CD4-positive, alpha-beta memory T cell (primary cell): ENCODE measurements at regions not wholly inside any gene's neighbourhood (a gene's known extent, or its start where the extent isn't known, plus 50 kb on each side); places are given as distances from the start of the nearest gene placed in this dataset.

ENCODE experiments used
- CTCF ChIA-PET: fragments of 350-600 bp; sonication (Branson Sonifier 250); formaldehyde crosslinking; loops from one replicate; lab custom pipeline; 2021; ENCODE audit warnings: inconsistent platforms; ENCODE audit not compliant: partially characterized antibody; lab: Charles Lee
- POLR2A ChIA-PET: fragments of 350-600 bp; sonication (Branson Sonifier 250); formaldehyde crosslinking; loops from one replicate; lab custom pipeline; 2021; ENCODE audit not compliant: partially characterized antibody; lab: Charles Lee
- DNase-seq, 5 donors: peaks; one replicate each; pipeline versions ENCODE4 v3.0.0 to v3.0.0-alpha.2; 2020 to 2022; ENCODE audit warnings: mixed read lengths in 1 of 5
- H3K27ac ChIP-seq: one replicate; pipeline ENCODE4 v1.7.0; 2013; ENCODE audit warnings: low read depth, low read length
- H3K27me3 ChIP-seq: 2 replicates; pipeline ENCODE4 v1.7.0; 2013; ENCODE audit warnings: mild to moderate bottlenecking, low read length, moderate library complexity; ENCODE audit not compliant: insufficient read depth
- H3K36me3 ChIP-seq: 2 replicates; pipeline ENCODE4 v1.7.0; 2013; ENCODE audit warnings: mild to moderate bottlenecking, low read length, moderate library complexity; ENCODE audit not compliant: insufficient read depth
- H3K4me1 ChIP-seq: 2 replicates; pipeline ENCODE4 v1.7.0; 2013; ENCODE audit warnings: mild to moderate bottlenecking, low read length, moderate library complexity; ENCODE audit not compliant: insufficient read depth
- H3K4me3 ChIP-seq, 2 donors: one replicate each; pipeline ENCODE4 v1.7.0; 2013; ENCODE audit warnings: low read length in 2 of 2, mild to moderate bottlenecking in 1 of 2
- H3K9me3 ChIP-seq, 2 donors: one replicate each; pipeline ENCODE4 v1.7.0; 2013; ENCODE audit warnings: low read length in 2 of 2, control low read depth in 1 of 2; ENCODE audit not compliant: control insufficient read depth in 1 of 2
- H3K27ac Mint-ChIP-seq, 7 donors: one replicate each; pipeline ENCODE4 v1.8.0; 2020 to 2021; ENCODE audit warnings: mixed read lengths in 7 of 7, mild to moderate bottlenecking in 6 of 7, inconsistent platforms in 3 of 7, moderate library complexity in 3 of 7
- H3K27me3 Mint-ChIP-seq, 2 donors: one replicate each; pipeline ENCODE4 v1.8.0; 2020 to 2021; ENCODE audit warnings: mixed read lengths in 2 of 2
- H3K36me3 Mint-ChIP-seq, 2 donors: one replicate each; pipeline ENCODE4 v1.8.0; 2020 to 2021; ENCODE audit warnings: mixed read lengths in 2 of 2, inconsistent platforms in 1 of 2, mild to moderate bottlenecking in 1 of 2
- H3K4me1 Mint-ChIP-seq, 4 donors: one replicate each; pipeline ENCODE4 v1.8.0; 2020 to 2021; ENCODE audit warnings: mixed read lengths in 4 of 4, mild to moderate bottlenecking in 1 of 4
- H3K4me3 Mint-ChIP-seq, 8 donors: one replicate each; pipeline ENCODE4 v1.8.0; 2020 to 2021; ENCODE audit warnings: mixed read lengths in 8 of 8, mild to moderate bottlenecking in 7 of 8, moderate library complexity in 6 of 8, inconsistent platforms in 3 of 8
- H3K9me3 Mint-ChIP-seq, 8 donors: one replicate each; pipeline ENCODE4 v1.8.0; 2020 to 2021; ENCODE audit warnings: mixed read lengths in 8 of 8, mild to moderate bottlenecking in 5 of 8, inconsistent platforms in 3 of 8, moderate library complexity in 1 of 8
- intact Hi-C: fragments of 100-400 bp; cut with micrococcal nuclease; formaldehyde crosslinking; loops from one replicate; pipeline ENCODE4 v1.15.1; 2023

DNA sequence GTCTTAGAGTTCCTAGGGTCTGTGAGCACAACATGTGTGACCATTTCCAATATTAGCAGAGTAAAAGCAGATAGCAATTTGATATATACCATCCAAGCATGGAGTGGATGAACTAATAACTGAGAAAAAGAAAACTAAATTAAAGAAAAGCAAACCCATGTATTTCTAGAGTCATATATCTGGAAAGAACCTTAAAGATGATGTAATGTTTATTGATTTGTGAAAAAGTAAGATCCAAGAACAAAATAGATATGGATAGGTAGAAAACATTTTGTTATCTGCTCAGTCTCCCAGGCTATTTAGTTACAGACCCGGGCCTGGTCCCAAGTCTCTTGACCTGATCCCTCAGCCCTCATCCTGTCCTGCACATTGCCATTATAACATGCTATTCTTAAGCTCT lies 526.8 kb downstream of the EPM2A start:
- Histone ChIP-seq H3K4me3 (no peak overlapping the region), H3K9me3 (no peaks in the 10 kb centered on the region), H3K4me1 (no peaks in the 10 kb centered on the region), H3K27me3 (no peaks in the 10 kb centered on the region), H3K27ac (no peak overlapping the region), H3K36me3 (no peaks in the 10 kb centered on the region)
- ChIA-PET CTCF (no interaction called here), POLR2A (no interaction called here)
- no peak for DNase-seq
- Mint-ChIP-seq H3K36me3 (no peaks in the 10 kb centered on the region), H3K27me3 (peaks cover 4 to 6% of the 10 kb centered on the region in 2 donors), H3K27ac (no peak overlapping the region), H3K9me3 (no peaks in the 10 kb centered on the region), H3K4me3 (no peak overlapping the region), H3K4me1 (peaks cover 1 to 4% (median 3%) of the 10 kb centered on the region in 4 donors)
- intact Hi-C loops: no loop called here

GRCh38 chr6:145209272-145209671 lies 526.0 kb downstream of the EPM2A start:
- no peaks in the 10 kb centered on the region for H3K9me3 Mint-ChIP-seq
- no peak overlapping the region for H3K4me3 Mint-ChIP-seq
- H3K9me3 ChIP-seq: no peaks in the 10 kb centered on the region
- POLR2A ChIA-PET: no interaction called here
- DNase-seq: no peak
- H3K27ac Mint-ChIP-seq: no peak overlapping the region
- H3K4me1 ChIP-seq: no peaks in the 10 kb centered on the region
- H3K27me3 Mint-ChIP-seq: peaks cover 3 to 4% of the 10 kb centered on the region in 2 donors
- H3K27ac ChIP-seq: no peak overlapping the region
- no peaks in the 10 kb centered on the region for H3K36me3 Mint-ChIP-seq
- intact Hi-C loops: no loop called here
- no peaks in the 10 kb centered on the region for H3K36me3 ChIP-seq
- H3K4me1 Mint-ChIP-seq: peaks cover 4 to 9% (median 8%) of the 10 kb centered on the region in 4 donors
- CTCF ChIA-PET: no interaction called here
- H3K4me3 ChIP-seq: no peak overlapping the region
- no peaks in the 10 kb centered on the region for H3K27me3 ChIP-seq

DNA sequence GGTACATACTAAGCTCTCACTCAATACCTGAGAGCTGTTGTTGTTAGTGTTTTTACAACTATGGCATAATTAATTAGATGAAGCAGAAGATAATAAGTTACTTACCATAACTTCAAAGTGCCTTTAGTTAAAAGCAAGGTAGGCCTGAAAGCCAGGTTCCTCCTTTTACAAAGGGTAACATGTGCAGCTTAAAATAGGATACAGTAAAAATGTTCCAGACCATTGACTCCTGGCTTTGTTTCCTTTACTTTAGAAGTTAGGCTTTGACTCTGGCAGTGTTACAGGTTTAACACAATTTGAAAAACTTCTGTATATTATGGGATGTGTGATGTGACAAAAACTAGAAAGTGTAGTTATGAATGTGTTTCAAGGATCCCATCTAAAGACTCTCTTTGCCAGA lies 522.5 kb downstream of the EPM2A start:
- H3K4me1 ChIP-seq: no peaks in the 10 kb centered on the region
- CTCF ChIA-PET: interaction anchor here (0.6 to 1.8 kb wide), 3 partner anchors 19 to 629 kb away, joined by 3 to 4 read pairs (median 3); no protein-coding TSS in a partner anchor
- intact Hi-C loops: loop anchor here (5.0 to 10.0 kb wide), 2 partner anchors 1271 to 1638 kb away; no protein-coding TSS in a partner anchor
- no peaks in the 10 kb centered on the region for H3K9me3 ChIP-seq
- no peaks in the 10 kb centered on the region for H3K36me3 Mint-ChIP-seq
- peaks cover 5 to 9% (median 8%) of the 10 kb centered on the region in 4 donors for H3K4me1 Mint-ChIP-seq
- H3K36me3 ChIP-seq: no peaks in the 10 kb centered on the region
- no peaks in the 10 kb centered on the region for H3K9me3 Mint-ChIP-seq
- H3K27ac ChIP-seq: no peak overlapping the region
- H3K4me3 ChIP-seq: no peak overlapping the region
- H3K4me3 Mint-ChIP-seq: no peak overlapping the region
- POLR2A ChIA-PET: no interaction called here
- no peak overlapping the region for H3K27ac Mint-ChIP-seq
- H3K27me3 Mint-ChIP-seq: no peaks in the 10 kb centered on the region
- H3K27me3 ChIP-seq: no peaks in the 10 kb centered on the region
- no peak for DNase-seq

DNA sequence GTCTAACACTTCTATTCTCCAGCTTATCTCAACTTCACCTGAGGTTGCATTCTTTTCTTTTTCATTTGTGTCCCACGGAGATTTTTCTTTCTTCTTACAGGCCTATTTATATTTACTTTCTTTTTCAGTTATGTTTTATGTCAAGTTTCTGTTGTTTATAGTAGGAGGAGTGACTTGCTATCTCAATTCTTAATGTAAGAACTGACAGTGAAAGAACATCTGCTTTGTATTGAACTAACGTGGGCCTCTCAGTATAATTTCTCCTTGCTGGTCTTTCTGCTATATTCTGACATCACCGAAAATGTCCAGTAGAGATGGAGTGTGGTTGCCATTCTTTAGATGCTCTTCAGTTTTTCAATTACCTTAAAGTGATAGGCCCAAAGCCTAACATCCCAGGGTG lies 521.7 kb downstream of the EPM2A start:
- Mint-ChIP-seq H3K4me3 (no peak overlapping the region), H3K4me1 (peaks cover 5 to 9% (median 8%) of the 10 kb centered on the region in 4 donors), H3K36me3 (no peaks in the 10 kb centered on the region), H3K9me3 (no peaks in the 10 kb centered on the region), H3K27me3 (no peaks in the 10 kb centered on the region), H3K27ac (peak overlapping the region in 1 of 7 donors; percentile 39)
- no peak for DNase-seq
- ChIA-PET CTCF (interaction anchor here (0.6 to 1.8 kb wide), 3 partner anchors 20 to 629 kb away, joined by 3 to 4 read pairs (median 3); no protein-coding TSS in a partner anchor), POLR2A (no interaction called here)
- Histone ChIP-seq H3K4me3 (no peak overlapping the region), H3K36me3 (no peaks in the 10 kb centered on the region), H3K4me1 (no peaks in the 10 kb centered on the region), H3K9me3 (no peaks in the 10 kb centered on the region), H3K27ac (no peak overlapping the region), H3K27me3 (no peaks in the 10 kb centered on the region)
- intact Hi-C loops: loop anchor here (1.0 to 10.0 kb wide), 3 partner anchors 630 to 1639 kb away; no protein-coding TSS in a partner anchor

- ChIA-PET POLR2A (no interaction called here), CTCF (no interaction called here)
- peak in 4 of 5 donors; percentile 5 to 22 (median 14) for DNase-seq
- Histone ChIP-seq H3K4me3 (no peak overlapping the region), H3K36me3 (no peaks in the 10 kb centered on the region), H3K27me3 (no peaks in the 10 kb centered on the region), H3K9me3 (no peaks in the 10 kb centered on the region), H3K4me1 (no peaks in the 10 kb centered on the region), H3K27ac (no peak overlapping the region)
- Mint-ChIP-seq H3K27ac (no peak overlapping the region), H3K4me3 (peak overlapping the region in 1 of 8 donors; percentile 27), H3K27me3 (peaks cover 0 to 2% of the 10 kb centered on the region in 2 donors), H3K36me3 (no peaks in the 10 kb centered on the region), H3K4me1 (peaks cover 5 to 9% (median 8%) of the 10 kb centered on the region in 4 donors), H3K9me3 (no peaks in the 10 kb centered on the region)
- intact Hi-C loops: loop anchor here (1.0 to 10.0 kb wide), 3 partner anchors 631 to 1640 kb away; no protein-coding TSS in a partner anchor
These were observed 520.8 kb downstream of the EPM2A start for GRCh38 chr6:145214570-145214969.

DNA sequence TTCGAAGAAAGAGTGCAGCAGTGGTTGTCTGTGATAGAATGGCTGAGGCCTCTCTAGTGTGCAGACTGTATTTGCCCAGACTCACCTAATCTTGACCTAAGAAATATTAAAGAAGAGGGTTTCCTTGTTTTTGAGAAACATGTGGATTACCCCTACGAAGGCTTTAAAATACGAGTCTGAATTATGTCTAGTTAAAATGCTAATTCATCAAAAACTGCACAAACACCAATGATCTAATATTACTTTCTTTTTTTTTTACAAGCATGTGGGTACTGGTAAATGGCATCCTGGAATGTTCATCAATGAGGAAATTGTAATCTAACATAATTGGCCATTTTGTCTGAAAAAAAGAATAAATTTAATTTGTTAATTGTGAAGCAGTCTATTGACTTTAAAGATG lies 510.9 kb downstream of the EPM2A start:
- ChIA-PET CTCF (no interaction called here), POLR2A (no interaction called here)
- H3K36me3 Mint-ChIP-seq: no peaks in the 10 kb centered on the region
- DNase-seq: peak in 1 of 5 donors; percentile 22
- no peaks in the 10 kb centered on the region for H3K4me1 Mint-ChIP-seq
- H3K27ac Mint-ChIP-seq: no peak overlapping the region
- Histone ChIP-seq H3K4me1 (no peaks in the 10 kb centered on the region), H3K27ac (no peak overlapping the region), H3K27me3 (no peaks in the 10 kb centered on the region), H3K9me3 (no peaks in the 10 kb centered on the region), H3K36me3 (no peaks in the 10 kb centered on the region), H3K4me3 (no peak overlapping the region)
- H3K9me3 Mint-ChIP-seq: peaks cover 0 to 4% (median 0%) of the 10 kb centered on the region in 8 donors
- no peak overlapping the region for H3K4me3 Mint-ChIP-seq
- H3K27me3 Mint-ChIP-seq: peaks cover 3 to 7% of the 10 kb centered on the region in 2 donors
- intact Hi-C loops: no loop called here

- no peaks in the 10 kb centered on the region for H3K9me3 ChIP-seq
- H3K4me1 ChIP-seq: no peaks in the 10 kb centered on the region
- no peaks in the 10 kb centered on the region for H3K36me3 ChIP-seq
- ChIA-PET CTCF (no interaction called here), POLR2A (no interaction called here)
- no peak overlapping the region for H3K27ac ChIP-seq
- Mint-ChIP-seq H3K4me3 (no peak overlapping the region), H3K4me1 (no peaks in the 10 kb centered on the region), H3K9me3 (peaks cover 0 to 3% (median 0%) of the 10 kb centered on the region in 8 donors), H3K27me3 (peaks cover 2 to 7% of the 10 kb centered on the region in 2 donors), H3K36me3 (no peaks in the 10 kb centered on the region), H3K27ac (no peak overlapping the region)
- H3K4me3 ChIP-seq: no peak overlapping the region
- H3K27me3 ChIP-seq: no peaks in the 10 kb centered on the region
- no peak for DNase-seq
- intact Hi-C loops: no loop called here
These were observed 509.8 kb downstream of the EPM2A start for GRCh38 chr6:145225500-145225899.
